22Rv1 (cell line): ENCODE measurements at regions not wholly inside any gene's neighbourhood (a gene's known extent, or its start where the extent isn't known, plus 50 kb on each side); places are given as distances from the start of the nearest gene placed in this dataset.

ENCODE experiments used
- H3K27ac ChIP-seq: fragments of 450-650 bp; 2 replicates; pipeline ENCODE4 v1.5.1; 2017
- ZFX ChIP-seq: fragments of 450-650 bp; IDR thresholded peaks from 2 replicates; pipeline ENCODE4 v1.6.1; 2017; ENCODE audit warnings: antibody characterized with exemption, borderline replicate concordance
- TF ChIP-seq, protein P1 (sequence below): fragments of 450-650 bp; IDR thresholded peaks from 2 replicates; pipeline ENCODE4 v1.5.1; 2017; ENCODE audit warnings: mild to moderate bottlenecking

- TF ChIP-seq, protein P1, sequence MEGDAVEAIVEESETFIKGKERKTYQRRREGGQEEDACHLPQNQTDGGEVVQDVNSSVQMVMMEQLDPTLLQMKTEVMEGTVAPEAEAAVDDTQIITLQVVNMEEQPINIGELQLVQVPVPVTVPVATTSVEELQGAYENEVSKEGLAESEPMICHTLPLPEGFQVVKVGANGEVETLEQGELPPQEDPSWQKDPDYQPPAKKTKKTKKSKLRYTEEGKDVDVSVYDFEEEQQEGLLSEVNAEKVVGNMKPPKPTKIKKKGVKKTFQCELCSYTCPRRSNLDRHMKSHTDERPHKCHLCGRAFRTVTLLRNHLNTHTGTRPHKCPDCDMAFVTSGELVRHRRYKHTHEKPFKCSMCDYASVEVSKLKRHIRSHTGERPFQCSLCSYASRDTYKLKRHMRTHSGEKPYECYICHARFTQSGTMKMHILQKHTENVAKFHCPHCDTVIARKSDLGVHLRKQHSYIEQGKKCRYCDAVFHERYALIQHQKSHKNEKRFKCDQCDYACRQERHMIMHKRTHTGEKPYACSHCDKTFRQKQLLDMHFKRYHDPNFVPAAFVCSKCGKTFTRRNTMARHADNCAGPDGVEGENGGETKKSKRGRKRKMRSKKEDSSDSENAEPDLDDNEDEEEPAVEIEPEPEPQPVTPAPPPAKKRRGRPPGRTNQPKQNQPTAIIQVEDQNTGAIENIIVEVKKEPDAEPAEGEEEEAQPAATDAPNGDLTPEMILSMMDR = no peak
- TF ChIP-seq ZFX = no peak
- H3K27ac ChIP-seq = no peak overlapping the region
Observed at GRCh38 chr4:24013668-24014422, 124.0 kb upstream of the PPARGC1A start.

- TF ChIP-seq ZFX = no peak
- TF ChIP-seq, protein P1 = no peak
- no peak overlapping the region for H3K27ac ChIP-seq
Observed at GRCh38 chr4:24010994-24011393, 121.1 kb upstream of the PPARGC1A start.

- H3K27ac ChIP-seq = no peak overlapping the region
- TF ChIP-seq, protein P1 = no peak
- no peak for TF ChIP-seq ZFX
Observed at GRCh38 chr4:24010573-24010972, 120.7 kb upstream of the PPARGC1A start.

DNA sequence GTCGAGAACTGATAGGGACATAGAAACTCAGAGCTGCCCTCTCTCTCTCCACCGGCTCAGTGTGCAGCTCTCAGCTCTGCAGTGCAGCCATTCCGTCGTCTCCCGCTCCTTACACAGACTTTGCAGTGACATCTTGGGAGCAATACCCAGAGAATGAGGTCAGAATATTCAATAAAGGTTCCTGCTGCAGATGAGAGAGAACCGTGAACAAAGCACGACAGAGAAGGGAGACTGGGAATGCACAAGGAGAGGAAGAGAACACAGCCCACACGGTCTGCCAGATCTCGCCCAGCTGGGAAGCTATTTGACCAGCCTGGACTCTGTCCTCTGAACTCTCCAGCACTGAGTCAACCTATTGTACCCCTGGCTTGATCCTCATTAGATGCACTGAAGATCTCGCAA is 118.0 kb upstream of the PPARGC1A start:
- TF ChIP-seq, protein P1 = no peak
- TF ChIP-seq ZFX = no peak
- H3K27ac ChIP-seq = no peak overlapping the region

DNA sequence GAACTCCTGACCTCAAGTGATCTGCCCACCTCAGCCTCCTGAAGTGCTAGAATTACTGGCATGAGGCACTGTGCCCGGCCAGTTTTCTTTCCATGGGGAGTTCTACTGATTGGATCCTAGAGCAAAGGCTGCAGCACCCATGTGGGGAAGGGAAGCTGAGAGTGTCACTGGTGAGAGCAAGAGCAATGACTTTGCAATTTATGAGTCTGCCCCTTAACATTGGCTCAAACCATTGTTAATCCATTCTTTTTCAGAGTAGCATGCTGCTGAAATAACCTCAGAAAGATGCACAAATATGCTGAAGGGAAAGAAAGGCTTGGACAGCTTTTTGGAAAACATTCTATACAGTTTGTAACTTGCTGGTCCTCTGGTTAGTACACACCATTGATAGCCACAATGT is 116.4 kb upstream of the PPARGC1A start:
- TF ChIP-seq, protein P1 = no peak
- TF ChIP-seq ZFX = no peak
- H3K27ac ChIP-seq = no peak overlapping the region

DNA sequence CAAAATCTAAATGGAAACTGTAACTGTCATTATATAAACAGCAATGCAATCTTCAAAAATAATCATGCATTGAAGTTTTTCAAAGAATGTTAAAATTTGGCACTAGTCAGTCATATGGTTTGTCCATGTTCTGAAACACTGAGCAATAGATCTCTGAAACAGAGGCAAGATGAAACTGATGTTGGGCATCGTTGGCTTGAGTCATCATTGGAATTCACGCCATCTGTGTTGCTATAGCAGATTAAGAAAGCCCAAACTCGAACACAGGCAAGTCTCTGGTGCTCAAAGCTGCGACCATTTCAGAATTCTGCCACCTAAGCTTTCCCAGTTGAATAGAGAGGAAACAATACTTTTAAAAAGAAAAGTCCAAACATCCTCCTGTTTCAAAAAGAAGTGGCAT is 114.1 kb upstream of the PPARGC1A start:
- no peak for TF ChIP-seq ZFX
- TF ChIP-seq, protein P1 = no peak
- H3K27ac ChIP-seq = no peak overlapping the region

GRCh38 chr4:24003496-24003895 is 113.6 kb upstream of the PPARGC1A start:
- TF ChIP-seq, protein P1 = no peak
- no peak for TF ChIP-seq ZFX
- no peak overlapping the region for H3K27ac ChIP-seq
